Astrocyte of the hippocampus (primary cell): ENCODE measurements at regions not wholly inside any gene's neighbourhood (a gene's known extent, or its start where the extent isn't known, plus 50 kb on each side); places are given as distances from the start of the nearest gene placed in this dataset.
"Not testable (repeated sequence)": the region's sequence is repeated elsewhere in the genome, so short reads cannot be mapped to it uniquely, and the experiment has no call there.

Experiments
- DNase-seq: peaks from one replicate; pipeline ENCODE4 v3.0.0; 2011; ENCODE audit warnings: low read depth, low spot score

DNA sequence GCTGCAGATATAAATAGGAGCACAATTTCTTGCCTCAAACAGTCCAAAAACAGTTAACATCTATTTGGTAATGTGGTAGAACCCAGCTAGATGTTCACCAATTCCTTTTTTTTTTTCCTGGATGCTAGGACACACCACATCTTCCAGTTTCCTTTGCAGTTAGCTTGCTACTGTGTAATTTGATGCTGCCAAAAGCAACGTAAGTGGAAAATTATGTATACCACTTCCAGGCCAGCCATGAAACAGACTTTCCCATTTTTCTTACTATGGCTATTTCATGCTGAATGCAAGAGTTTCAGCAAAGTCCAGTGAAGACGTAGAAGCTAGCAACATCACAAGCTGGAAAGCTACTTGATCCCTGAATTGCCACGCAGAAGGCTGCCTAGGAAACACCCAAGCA is 667.2 kb downstream of the TLE1 start:
- DNase-seq, result no peak

DNA sequence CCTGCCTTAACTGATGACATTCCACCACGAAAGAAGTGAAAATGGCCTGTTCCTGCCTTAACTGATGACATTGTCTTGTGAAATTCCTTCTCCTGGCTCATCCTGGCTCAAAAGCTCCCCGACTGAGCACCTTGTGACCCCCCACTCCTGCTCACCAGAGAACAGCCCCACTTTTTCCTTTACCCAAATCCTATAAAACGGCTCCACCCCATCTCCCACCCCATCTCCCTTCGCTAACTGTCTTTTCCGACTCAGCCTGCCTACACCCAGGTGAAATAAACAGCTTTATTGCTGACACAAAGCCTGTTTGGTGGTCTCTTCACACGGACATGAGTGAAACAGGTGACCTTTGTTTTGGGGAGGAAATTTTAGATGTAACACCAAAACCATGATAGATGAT is 674.4 kb downstream of the TLE1 start:
- DNase-seq, result not testable (repeated sequence)

DNA sequence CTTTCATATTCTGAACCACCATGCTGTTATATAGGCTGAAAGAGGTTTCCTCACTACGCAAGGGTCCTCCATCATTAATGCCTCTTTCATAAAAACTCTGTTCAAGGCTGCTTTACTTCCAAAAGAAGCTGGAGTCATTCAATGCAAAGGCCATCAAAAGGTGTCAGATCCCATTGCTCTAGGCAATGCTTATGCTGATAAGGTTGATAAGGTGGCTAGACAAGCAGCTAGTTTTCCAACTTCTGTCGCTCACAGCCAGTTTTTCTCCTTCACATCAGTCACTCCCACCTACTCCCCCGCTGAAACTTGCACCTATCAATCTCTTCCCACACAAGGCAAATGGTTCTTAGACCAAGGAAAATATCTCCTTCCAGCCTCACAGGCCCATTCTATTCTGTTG is 676.2 kb downstream of the TLE1 start:
- DNase-seq, result not testable (repeated sequence)

DNA sequence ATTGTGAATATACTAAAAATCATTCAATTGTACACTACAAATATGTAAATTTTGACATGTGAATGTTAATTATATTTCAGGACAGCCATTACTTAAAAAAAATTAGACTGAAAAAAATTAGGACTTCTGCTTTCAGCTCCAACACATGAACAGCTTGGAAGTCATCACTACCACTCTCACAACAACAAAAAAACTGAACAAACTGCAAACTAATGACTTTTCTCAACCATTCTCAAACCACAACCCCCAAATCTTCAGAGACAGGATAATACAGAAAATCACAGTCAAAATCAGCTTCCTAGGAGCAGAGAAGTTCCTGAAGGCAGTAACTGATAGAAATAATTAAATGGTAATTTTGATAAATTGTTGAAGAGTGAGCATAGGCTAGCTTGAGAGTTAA is 686.4 kb downstream of the TLE1 start:
- no peak for DNase-seq

DNA sequence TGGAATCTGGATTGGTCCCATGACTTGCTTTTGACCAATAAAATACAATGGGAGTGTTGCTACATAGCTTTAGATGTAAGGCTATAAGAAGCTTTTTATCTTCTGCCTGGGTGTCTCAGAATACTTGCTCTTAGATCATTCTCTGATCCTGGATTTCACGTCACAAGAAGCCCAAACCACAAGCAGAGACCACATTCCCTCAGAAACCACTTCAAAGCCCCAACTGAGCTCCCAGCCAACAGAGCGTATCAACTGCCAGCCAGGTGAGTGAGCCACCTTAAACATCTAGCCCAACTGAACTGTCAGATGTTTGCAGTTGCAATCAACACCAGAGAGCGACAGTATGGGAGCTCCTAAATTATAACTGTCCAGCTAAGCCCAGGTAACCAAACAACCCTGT is 687.1 kb downstream of the TLE1 start:
- DNase-seq, result peak; percentile 81

DNA sequence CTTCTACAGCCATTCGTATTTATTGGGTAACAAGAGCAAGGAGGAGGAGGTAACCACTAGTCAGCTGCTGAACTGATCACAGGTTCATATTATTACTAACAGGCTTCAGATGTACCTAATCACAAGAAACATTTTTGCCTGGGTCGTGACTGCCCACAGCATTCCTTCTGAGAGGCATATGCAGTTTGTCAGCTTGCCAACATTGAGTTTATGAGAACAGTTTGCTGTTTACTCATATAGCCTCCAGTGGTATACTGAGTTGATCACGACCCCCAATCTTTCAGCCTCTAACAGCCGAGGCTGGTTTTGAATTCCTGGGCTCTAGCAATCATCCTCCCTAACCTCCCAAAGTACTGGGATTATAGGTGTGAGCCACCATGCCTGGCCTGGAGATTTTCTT is 693.6 kb downstream of the TLE1 start:
- peak; percentile 59 for DNase-seq

DNA sequence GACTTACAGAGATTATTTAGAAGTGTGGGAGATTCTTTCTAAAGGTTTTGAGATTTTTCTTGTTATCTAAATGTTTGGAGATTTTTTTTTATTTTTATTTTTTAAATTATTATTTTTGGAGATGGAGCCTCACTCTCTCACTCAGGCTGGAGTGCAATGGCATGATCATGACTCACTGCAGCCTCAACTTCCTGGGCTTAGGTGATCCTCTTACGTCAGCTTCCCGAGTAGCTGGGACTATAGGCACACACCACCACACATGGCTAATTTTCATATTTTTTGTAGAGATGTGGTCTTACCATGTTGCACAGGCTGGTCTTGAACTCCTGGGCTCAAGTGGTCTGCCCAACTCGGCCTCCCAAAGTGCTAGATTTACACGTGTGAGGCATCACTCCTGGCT is 694.5 kb downstream of the TLE1 start:
- peak; percentile 3 for DNase-seq

DNA sequence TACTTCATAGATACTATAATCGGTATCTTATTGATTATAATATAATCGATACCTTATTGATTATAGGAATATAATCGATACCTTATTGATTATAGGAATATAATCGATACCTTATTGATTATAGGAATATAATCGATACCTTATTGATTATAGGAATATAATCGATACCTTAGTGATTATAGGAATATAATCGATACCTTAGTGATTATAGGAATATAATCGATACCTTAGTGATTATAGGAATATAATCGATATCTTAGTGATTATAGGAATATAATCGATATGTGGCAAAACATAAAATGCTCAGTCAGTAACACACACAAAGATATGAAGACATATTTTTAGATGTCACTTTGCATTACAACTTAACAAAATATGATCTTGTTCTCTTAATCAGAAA is 703.8 kb downstream of the TLE1 start:
- not testable (repeated sequence) for DNase-seq

DNA sequence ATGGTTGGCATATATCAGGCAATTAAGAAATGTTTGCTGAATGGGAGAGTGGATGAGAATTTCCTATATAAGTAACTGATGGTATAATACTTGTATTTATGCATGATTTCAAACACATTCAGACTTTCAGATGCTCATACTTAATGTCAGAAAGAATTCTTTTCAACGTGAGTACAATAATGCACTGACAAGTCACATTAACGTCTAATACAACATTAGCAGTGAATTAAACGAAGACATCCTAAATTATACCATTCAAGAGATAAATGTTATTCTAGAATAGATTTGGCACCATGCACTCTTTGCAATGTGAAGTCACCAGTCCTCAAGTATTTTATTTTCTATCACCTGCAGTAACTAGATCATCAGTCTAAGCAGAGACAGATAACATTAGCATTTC is 712.9 kb downstream of the TLE1 start:
- no peak for DNase-seq

DNA sequence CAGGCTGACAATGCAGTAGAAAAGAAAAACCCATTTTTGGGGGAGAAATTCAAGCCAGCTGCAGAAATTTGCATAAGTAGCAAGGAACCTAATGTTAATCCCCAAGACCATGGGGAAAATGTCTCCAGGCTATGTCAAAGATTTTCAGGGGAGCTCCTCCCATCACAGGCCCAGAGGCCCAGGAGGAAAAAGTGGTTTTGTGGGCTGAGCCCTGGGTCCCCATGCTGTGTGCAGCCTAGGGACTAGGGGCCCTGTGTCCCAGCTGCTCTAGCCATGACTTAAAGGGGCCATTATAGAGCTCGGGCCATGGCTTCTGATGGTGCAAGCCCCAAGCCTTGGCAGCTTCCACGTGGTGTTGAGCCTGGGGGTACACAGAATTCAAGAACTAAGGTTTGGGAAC is 719.0 kb downstream of the TLE1 start:
- DNase-seq, result not testable (repeated sequence)

DNA sequence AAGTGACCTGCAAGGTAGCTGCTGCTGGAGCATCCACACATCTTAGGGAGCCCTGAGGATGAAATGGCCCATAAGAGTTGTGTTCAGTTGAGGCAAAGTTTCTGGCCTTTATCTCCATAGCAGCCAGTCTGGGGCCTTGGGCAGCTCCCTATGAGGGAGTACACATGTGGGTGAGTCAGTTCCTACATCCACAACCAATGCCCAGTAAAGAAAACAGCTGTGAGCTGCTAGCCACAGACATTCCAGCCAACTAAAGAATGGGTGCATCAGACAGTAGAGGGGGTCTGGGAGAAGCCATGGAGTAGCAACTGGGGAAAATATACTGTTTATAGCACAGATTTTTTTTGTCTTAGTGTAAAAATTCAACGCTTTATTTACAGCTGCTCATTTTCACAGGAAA is 720.7 kb downstream of the TLE1 start:
- DNase-seq, result peak; percentile 82

DNA sequence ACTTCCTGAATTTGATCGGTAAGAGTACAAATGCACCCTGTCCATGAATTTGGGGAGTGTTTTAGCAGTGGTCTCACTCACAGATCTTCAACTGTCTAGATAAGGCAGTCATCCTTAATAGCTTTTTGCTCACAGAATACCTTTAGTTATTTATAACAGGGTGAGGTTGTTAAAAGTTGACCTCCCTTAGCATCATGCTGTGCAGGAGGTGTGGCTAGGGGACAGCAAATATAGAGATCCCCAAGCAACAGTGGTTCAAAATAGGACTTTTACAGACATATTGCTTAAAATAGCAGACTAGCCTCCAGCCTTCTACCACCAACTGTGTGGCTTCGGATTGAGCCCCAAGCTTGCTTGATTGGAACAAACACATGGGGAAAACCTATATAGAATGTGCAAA is 724.4 kb downstream of the TLE1 start:
- no peak for DNase-seq

DNA sequence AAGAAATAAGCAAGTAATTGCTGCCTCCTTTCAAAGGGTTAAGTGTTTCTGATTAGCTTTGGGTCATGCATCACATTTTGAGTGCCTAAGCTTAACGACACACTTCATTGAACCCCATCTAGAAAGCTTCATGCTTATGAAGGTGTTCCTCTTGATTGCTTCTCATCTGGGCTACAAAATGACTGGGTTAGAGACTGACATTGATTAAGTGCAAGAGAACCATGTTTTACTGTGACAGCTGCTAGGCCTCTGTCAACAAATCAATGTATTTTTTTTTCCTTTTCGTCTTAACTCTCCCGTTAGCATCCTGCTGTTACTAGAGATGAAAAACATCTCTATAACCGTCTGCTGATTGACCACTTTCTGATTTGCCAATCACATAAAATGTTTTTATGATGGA is 725.0 kb downstream of the TLE1 start:
- no peak for DNase-seq

DNA sequence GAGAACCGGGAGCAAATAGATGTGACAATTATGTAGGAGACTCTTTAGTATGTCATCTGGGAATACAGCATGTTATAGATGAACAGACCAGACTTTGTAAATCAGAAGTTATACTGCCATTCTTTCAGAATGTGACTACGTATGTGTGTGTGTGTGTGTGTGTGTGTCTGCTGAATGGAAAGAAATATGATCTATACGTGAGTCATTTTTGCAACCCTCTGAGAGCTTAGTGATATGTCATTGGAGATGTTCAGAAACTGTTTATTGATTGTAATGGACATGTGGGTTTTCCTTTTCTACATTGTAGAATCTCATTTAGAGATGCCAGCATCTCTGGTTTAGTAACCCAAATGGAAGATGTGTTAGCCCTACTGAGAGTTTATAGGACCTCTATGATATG is 731.5 kb downstream of the TLE1 start:
- no peak for DNase-seq

DNA sequence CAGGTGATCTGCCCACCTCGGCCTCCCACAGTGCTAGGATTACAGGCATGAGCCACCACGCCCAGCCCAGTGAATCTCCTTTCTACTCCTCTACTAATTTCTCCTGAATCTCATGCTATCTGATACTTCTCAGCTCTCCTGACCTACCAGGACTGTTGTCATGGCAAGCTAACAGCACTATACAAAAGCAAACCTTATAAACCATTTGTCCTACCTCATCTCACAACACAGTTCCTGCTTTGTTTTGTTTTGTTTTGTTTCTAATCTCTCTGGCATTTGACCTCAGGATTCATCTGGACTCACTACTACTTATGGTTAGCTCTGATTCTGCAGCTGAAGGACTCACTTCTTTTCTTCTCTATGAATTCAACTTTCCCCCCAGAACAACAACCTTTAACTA is 734.8 kb downstream of the TLE1 start:
- no peak for DNase-seq

DNA sequence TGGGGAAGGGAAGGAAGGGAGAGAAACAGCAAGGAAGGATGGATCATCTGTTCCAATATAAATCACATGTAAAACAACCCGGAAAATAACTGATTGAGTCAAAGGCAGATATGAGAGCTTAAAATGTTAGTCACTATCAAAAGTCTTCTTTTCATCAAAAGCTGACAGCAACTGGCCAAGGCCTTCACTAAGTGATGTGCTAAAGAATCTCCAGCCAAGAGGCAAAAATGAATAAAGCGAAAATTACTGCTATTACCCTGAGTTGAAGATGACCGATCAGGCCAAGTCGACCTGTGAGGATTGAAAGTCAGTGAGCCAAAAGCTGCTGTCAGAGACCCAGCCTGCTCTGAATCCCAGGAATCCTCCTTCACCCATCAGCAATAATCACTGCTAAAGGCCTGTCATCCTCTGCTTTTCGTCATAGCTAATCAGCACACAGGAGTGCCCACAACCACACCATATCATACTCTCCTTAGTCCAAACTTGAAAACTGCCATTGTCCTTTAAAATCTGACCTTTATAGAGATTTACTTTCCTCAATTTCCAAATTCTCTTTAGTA is 736.9 kb downstream of the TLE1 start:
- no peak for DNase-seq

DNA sequence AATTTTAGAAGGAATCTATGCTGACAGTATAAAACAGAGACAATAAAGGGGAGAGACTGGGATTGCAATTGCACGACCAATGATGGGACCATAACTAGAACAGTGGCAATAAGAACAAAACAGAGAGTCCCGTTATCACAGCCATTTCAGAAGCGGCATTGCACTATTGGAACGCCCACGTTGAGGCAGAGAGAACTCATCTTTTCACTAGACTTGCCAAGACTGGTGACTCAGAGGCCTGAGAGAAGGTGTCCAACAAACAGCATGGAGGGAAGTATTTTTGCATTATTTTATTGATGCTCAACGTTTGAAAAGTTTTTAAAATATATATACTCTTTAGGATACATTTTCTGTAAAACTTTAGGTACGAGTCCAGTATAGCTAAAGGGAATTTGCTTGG is 737.7 kb downstream of the TLE1 start:
- no peak for DNase-seq

DNA sequence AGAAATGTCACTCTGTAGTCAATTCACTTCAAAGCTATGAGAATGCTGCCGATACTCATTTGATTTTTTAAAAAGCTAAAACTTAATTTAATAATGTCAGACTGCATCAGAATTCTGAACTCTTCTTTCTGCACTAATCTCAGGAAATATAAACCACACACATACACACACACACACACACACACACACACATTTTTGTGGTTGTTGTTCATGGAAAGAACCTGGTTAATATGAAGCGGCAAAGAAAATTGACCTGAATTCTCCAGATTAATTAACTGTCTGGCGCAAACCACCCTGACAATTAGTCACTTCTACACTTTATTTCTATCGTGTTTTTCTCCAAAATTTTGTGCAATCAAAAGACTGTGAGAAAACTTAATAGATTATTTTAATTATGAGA is 740.5 kb downstream of the TLE1 start:
- peak; percentile 60 for DNase-seq

DNA sequence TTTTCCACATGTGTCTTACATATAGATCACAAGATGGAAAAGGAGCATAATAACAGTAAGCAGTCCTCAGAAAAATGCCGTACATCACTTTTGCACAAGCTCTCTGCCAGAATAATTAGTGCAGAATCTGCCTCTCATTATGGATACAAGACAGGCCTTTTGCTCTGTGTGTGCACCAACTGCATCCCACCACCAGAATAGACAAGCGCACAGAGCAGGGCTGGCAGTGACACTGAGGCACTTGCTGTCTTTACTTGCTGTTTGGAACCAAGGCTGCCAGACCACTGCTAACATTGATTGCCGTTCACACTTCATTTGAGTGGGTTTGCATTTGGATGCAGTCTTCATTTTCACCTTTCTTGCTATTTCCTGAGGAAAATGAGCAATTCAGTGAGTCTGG is 741.3 kb downstream of the TLE1 start:
- peak; percentile 16 for DNase-seq

DNA sequence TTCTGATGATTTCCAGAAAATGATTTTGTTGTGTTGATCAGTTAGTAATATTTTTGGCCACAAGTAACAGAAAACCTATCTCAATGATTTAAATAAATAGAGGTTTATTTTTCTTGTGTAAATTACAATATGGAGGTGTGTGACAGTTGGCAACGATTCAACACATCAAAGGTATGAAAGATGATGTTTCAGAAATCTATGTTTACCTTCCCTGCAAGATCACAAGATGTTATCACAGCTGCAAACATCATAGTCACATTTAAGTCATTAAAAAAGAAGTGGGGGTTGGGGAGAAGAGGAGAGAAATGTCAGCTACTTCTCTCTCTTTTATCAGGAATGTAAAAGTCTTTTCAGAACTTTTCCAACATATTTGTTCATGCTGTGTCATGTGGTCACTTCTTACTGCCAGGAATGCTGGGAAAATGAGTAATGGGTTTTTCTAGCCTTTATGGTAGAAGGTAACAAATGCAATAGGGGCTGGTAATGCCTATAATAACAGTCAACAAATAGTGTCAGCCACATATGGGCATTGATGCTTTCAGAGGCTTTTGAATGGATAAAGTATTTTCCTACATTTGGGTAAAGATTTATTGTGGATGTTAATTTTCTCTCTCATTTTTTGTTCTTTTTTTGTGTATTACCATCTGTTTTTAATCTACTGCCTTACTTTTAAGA is 742.7 kb downstream of the TLE1 start:
- no peak for DNase-seq

DNA sequence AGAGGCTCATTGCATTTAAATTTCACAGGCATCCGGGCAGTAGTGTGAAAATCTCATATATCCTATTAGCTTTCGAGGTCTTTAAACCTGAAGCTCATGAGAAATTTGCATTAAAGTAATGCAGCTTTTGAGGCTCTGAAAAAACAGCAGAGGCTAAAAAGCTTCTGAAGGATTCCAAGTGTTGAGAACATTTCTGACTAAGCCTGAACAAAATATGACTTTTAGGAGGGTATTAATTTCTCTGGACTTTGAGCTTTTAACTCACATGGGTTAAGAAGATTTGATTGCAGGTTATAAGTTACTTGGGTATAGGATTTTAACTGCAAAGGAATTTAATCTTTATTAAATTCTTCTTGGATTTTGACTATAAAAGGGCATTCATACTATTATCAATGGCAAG is 743.9 kb downstream of the TLE1 start:
- no peak for DNase-seq

DNA sequence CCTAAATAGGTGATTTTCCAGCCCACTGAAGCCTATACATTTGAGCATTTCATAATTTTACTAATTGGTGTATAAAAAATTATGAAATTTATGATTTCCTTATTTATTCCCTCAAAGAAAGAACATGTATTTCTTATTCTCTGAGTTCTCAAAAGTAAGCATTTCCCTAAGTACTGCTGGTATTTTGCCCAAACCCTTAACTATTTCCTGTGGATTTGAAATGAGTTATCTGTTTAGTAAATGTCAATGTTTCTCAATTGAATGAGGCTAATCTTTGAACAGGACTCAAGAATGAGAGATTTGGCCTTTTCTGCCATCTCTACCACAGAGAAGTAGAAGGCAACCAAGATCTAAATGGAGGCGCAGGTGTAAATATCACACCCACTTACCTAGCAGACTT is 751.7 kb downstream of the TLE1 start:
- DNase-seq, result no peak

DNA sequence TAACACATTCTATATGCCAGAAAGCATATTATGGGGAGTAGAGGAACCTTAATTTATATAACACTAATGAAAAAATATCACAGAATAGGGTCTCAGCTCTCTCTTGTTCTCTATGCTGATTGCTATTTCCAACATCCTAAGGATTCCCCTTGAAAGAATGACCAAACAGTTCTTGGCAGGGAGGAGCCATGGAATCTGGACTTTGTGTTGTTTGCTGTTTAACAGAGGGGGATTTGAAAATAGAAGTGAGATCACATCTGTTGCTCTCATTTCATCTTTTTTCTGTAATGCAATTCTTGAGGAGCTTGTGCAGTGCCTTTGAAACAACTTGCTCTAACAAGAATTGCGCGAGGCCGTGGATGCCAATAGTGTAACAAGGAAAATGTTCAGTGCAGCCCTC is 755.3 kb downstream of the TLE1 start:
- DNase-seq, result no peak
